NCI-H2107 (cell line): ENCODE measurements at regions not wholly inside any gene's neighbourhood (a gene's known extent, or its start where the extent isn't known, plus 50 kb on each side); places are given as distances from the start of the nearest gene placed in this dataset.
"Not testable (repeated sequence)": the region's sequence is repeated elsewhere in the genome, so short reads cannot be mapped to it uniquely, and the experiment has no call there.

ENCODE experiments used
- DNase-seq: peaks from one replicate; lab custom pipeline; 2025; lab: John Stamatoyannopoulos, UW

- not testable (repeated sequence) for DNase-seq
Observed at GRCh38 chr9:42656789-42657188, 473.3 kb downstream of the SPATA31A6 start.

- not testable (repeated sequence) for DNase-seq
Observed at GRCh38 chr9:42657496-42657895, 474.0 kb downstream of the SPATA31A6 start.

GRCh38 chr9:42697146-42697545 lies 513.7 kb downstream of the SPATA31A6 start:
- not testable (repeated sequence) for DNase-seq

- not testable (repeated sequence) for DNase-seq
Observed at GRCh38 chr9:42702890-42703289, 519.4 kb downstream of the SPATA31A6 start.

GRCh38 chr9:42724841-42725835 lies 541.7 kb downstream of the SPATA31A6 start:
- not testable (repeated sequence) for DNase-seq

- peak; percentile 22 for DNase-seq
Observed at GRCh38 chr9:42743030-42743814, 559.8 kb downstream of the SPATA31A6 start.

- not testable (repeated sequence) for DNase-seq
Observed at GRCh38 chr9:42757251-42757650, 573.8 kb downstream of the SPATA31A6 start.

GRCh38 chr9:42759320-42759719 lies 575.9 kb downstream of the SPATA31A6 start:
- DNase-seq = not testable (repeated sequence)

GRCh38 chr9:42782201-42782600 lies 598.7 kb downstream of the SPATA31A6 start:
- DNase-seq = not testable (repeated sequence)

GRCh38 chr9:42792725-42793124 lies 609.3 kb downstream of the SPATA31A6 start:
- not testable (repeated sequence) for DNase-seq

GRCh38 chr9:42798571-42798970 lies 615.1 kb downstream of the SPATA31A6 start:
- DNase-seq = not testable (repeated sequence)

- not testable (repeated sequence) for DNase-seq
Observed at GRCh38 chr9:42802716-42803115, 619.3 kb downstream of the SPATA31A6 start.

- DNase-seq = not testable (repeated sequence)
Observed at GRCh38 chr9:42806674-42807073, 623.2 kb downstream of the SPATA31A6 start.

GRCh38 chr9:42821468-42821867 lies 638.0 kb downstream of the SPATA31A6 start:
- DNase-seq = not testable (repeated sequence)

GRCh38 chr9:42848156-42848555 lies 664.7 kb downstream of the SPATA31A6 start:
- not testable (repeated sequence) for DNase-seq

GRCh38 chr9:42850896-42851693 lies 667.6 kb downstream of the SPATA31A6 start:
- DNase-seq = not testable (repeated sequence)

GRCh38 chr9:42851701-42852100 lies 668.2 kb downstream of the SPATA31A6 start:
- not testable (repeated sequence) for DNase-seq

GRCh38 chr9:42852133-42852930 lies 668.9 kb downstream of the SPATA31A6 start:
- DNase-seq = not testable (repeated sequence)

- not testable (repeated sequence) for DNase-seq
Observed at GRCh38 chr9:42860133-42860532, 676.7 kb downstream of the SPATA31A6 start.

- DNase-seq = not testable (repeated sequence)
Observed at GRCh38 chr9:42862465-42862864, 679.0 kb downstream of the SPATA31A6 start.
